ENCODE measurements at regions not wholly inside any gene's neighbourhood (a gene's known extent, or its start where the extent isn't known, plus 50 kb on each side); places are given as distances from the start of the nearest gene placed in this dataset.

GRCh38 chr6:40176152-40176551 is 241.9 kb upstream of the MOCS1 start:
- intact Hi-C loops (cut with micrococcal nuclease): no loop called here
- Histone ChIP-seq H3K27me3 (ENCODE audit: low read depth) (peaks cover 68% of the 10 kb centered on the region), H3K27ac (replicated peaks) (no peak overlapping the region), H3K4me1 (no peaks in the 10 kb centered on the region), H3K36me3 (no peaks in the 10 kb centered on the region), H3K9me3 (replicated peaks) (no peaks in the 10 kb centered on the region), H3K4me3 (no peak overlapping the region)
- no peak for DNase-seq
- no peak for TF ChIP-seq CTCF (IDR thresholded peaks at IDR 0.05; ENCODE audit: borderline replicate concordance)

- no peak overlapping the region for H3K27ac ChIP-seq (replicated peaks)
- H3K4me3 ChIP-seq: no peak overlapping the region
- H3K27me3 ChIP-seq (ENCODE audit: low read depth): peaks cover 69% of the 10 kb centered on the region
- DNase-seq: no peak
- H3K36me3 ChIP-seq: no peaks in the 10 kb centered on the region
- intact Hi-C loops (cut with micrococcal nuclease): no loop called here
- no peaks in the 10 kb centered on the region for H3K9me3 ChIP-seq (replicated peaks)
- no peaks in the 10 kb centered on the region for H3K4me1 ChIP-seq
- TF ChIP-seq CTCF (IDR thresholded peaks at IDR 0.05; ENCODE audit: borderline replicate concordance): no peak
Observed at GRCh38 chr6:40172272-40172671, 238.0 kb upstream of the MOCS1 start.

- no peaks in the 10 kb centered on the region for H3K36me3 ChIP-seq
- no peaks in the 10 kb centered on the region for H3K4me1 ChIP-seq
- H3K27me3 ChIP-seq (ENCODE audit: low read depth): peaks cover 60% of the 10 kb centered on the region
- no peak for DNase-seq
- no peak for TF ChIP-seq CTCF (IDR thresholded peaks at IDR 0.05; ENCODE audit: borderline replicate concordance)
- intact Hi-C loops (cut with micrococcal nuclease): no loop called here
- no peak overlapping the region for H3K4me3 ChIP-seq
- no peak overlapping the region for H3K27ac ChIP-seq (replicated peaks)
- H3K9me3 ChIP-seq (replicated peaks): no peaks in the 10 kb centered on the region
Observed at GRCh38 chr6:40171343-40171742, 237.1 kb upstream of the MOCS1 start.

GRCh38 chr6:40170856-40171255 is 236.6 kb upstream of the MOCS1 start:
- Histone ChIP-seq H3K4me3 (no peak overlapping the region), H3K36me3 (no peaks in the 10 kb centered on the region), H3K27ac (replicated peaks) (no peak overlapping the region), H3K4me1 (no peaks in the 10 kb centered on the region), H3K27me3 (ENCODE audit: low read depth) (peaks cover 56% of the 10 kb centered on the region), H3K9me3 (replicated peaks) (no peaks in the 10 kb centered on the region)
- no peak for TF ChIP-seq CTCF (IDR thresholded peaks at IDR 0.05; ENCODE audit: borderline replicate concordance)
- DNase-seq: no peak
- intact Hi-C loops (cut with micrococcal nuclease): no loop called here

- H3K4me1 ChIP-seq: no peaks in the 10 kb centered on the region
- no peak for TF ChIP-seq CTCF (IDR thresholded peaks at IDR 0.05; ENCODE audit: borderline replicate concordance)
- peaks cover 52% of the 10 kb centered on the region for H3K27me3 ChIP-seq (ENCODE audit: low read depth)
- intact Hi-C loops (cut with micrococcal nuclease): no loop called here
- no peak overlapping the region for H3K27ac ChIP-seq (replicated peaks)
- DNase-seq: no peak
- no peaks in the 10 kb centered on the region for H3K36me3 ChIP-seq
- H3K4me3 ChIP-seq: no peak overlapping the region
- H3K9me3 ChIP-seq (replicated peaks): no peaks in the 10 kb centered on the region
Observed at GRCh38 chr6:40169878-40170277, 235.6 kb upstream of the MOCS1 start.

- Histone ChIP-seq H3K27ac (replicated peaks) (no peak overlapping the region), H3K4me1 (no peaks in the 10 kb centered on the region), H3K4me3 (no peak overlapping the region), H3K27me3 (ENCODE audit: low read depth) (peaks cover 49% of the 10 kb centered on the region), H3K9me3 (replicated peaks) (no peaks in the 10 kb centered on the region), H3K36me3 (no peaks in the 10 kb centered on the region)
- no peak for DNase-seq
- intact Hi-C loops (cut with micrococcal nuclease): no loop called here
- TF ChIP-seq CTCF (IDR thresholded peaks at IDR 0.05; ENCODE audit: borderline replicate concordance): no peak
Observed at GRCh38 chr6:40166963-40167362, 232.7 kb upstream of the MOCS1 start.

All from left ventricle myocardium inferior (tissue), 1 donor.